RKO (cell line): ENCODE measurements at regions not wholly inside any gene's neighbourhood (a gene's known extent, or its start where the extent isn't known, plus 50 kb on each side); places are given as distances from the start of the nearest gene placed in this dataset.
"Not testable (repeated sequence)": the region's sequence is repeated elsewhere in the genome, so short reads cannot be mapped to it uniquely, and the experiment has no call there.

Experiments
- DNase-seq: peaks from one replicate; pipeline ENCODE4 v3.0.0-alpha.2; 2016; ENCODE audit warnings: low spot score

DNA sequence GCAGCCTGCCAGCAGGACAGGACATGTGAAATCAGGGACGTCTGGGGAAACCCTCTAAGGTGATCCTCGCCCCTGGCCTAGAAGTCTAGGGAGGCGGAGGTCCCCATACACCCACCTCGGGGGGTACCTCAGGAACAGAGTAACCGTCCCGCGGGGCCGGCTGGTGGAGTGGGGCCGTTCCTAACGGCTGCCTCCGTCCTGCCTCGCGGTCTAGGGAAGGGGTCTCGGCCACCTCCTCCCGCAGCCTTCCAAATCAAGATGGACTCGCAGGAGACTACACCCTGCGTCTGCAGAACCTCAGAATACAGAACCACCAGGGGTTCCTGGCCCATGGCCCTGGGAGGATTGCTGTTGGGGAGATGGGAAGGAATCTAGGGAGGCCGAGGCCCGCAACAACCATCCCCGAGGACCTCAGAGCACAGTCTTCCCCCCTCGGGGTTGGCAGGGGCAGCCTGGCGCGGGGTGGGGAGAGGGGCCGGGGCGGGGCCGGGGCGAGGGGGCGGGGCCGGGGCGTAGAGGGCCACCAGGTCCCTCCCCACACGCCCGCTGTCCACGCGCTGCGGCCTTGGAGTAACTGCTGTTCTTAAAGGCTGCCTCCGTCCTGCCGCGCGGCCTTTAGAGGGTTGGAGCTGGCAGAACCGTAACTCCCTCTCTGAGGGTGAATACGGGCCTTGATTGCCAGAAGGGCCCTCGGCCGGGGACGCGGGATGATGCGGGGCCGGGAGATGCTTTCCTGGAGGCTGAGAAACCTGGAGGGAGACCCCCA lies 89.0 kb upstream of the MLN start:
- DNase-seq = no peak

DNA sequence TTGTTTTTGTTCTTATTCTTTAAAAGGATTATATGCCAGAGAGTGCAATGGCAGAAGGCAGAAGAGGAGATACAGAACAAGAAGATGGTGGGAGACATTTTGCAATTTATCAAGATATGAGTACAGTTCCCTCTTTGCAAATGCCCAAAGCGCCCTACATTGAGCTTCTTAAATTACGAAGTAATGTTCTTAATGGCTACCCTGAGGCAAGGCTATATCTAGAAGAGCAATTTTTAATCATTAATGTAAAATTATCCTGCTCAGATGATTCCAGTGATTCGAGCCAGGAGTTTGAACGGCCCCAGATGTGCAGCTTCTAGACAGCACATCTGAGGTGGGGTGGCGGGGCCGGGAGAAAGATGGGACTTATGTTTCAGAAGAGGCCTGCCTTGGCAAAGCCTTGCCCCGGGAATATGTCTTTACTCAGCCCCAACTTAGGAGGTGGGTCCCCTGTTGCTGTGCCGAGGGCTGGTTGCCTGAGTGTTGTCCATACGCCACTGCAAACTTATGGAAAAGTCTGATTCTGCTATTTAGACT lies 84.9 kb upstream of the MLN start:
- no peak for DNase-seq

GRCh38 chr6:33888183-33888582 lies 84.4 kb upstream of the MLN start:
- DNase-seq = no peak

DNA sequence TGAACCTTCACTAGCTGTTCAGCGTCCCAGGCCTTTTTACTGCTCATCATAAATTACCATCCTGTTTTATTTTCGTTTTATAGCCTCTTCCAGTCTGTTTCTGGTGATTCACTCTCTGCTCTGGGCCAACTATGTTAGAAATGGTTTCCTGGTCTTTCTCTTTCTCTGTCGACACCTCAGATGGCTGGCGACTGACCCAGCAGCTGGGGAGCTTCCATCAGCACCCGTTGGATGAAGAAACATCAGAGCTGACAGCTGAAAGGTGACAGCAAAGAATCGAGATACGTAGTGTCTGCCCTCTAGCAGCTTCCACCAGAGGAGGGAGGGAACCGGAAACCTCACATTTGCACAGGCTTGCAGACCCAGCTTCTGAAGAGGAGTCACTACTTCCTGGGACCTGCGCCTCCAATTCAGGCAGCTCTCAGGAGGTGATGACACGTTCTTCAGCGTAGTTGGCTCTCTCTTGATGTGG lies 82.9 kb upstream of the MLN start:
- DNase-seq = no peak

GRCh38 chr6:33885132-33886057 lies 81.6 kb upstream of the MLN start:
- peak; percentile 61 for DNase-seq

DNA sequence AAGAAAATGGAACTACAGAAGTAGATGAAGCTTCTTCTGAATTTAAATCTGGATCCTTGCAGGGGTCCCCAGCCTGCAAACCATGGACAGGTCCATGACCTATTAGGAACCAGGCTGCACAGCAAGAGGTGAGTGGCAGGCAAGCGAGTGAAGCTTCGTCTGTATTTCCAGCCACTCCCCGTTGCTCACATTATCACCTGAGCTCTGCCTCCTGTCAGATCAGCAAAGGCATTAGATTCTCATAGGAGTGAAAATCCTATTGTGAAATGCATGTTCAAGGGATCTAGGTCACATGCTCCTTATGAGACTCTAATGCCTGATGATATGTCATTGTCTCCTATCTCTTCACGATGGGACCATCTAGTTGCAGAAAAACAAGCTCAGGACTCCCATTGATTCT lies 79.8 kb upstream of the MLN start:
- DNase-seq = not testable (repeated sequence)

DNA sequence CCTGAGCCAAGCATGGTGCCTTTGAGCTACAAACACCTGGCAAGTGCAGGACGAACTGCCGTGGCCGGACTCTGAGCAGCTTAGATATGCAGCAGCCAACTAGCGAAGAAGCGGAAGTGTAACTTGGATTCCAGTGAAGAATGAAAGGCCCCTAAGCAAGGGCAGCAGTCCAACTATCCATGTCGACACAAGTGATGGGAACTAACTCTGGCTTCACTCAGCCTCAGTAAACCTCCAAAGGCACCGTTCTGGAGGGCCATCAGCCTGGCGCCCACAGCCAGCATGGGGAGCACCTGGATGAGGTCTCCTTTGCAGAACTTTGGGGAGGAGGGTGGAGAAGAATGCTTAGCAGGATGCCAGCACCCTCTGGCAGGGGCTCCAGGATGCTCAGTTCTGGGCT lies 78.4 kb upstream of the MLN start:
- no peak for DNase-seq

DNA sequence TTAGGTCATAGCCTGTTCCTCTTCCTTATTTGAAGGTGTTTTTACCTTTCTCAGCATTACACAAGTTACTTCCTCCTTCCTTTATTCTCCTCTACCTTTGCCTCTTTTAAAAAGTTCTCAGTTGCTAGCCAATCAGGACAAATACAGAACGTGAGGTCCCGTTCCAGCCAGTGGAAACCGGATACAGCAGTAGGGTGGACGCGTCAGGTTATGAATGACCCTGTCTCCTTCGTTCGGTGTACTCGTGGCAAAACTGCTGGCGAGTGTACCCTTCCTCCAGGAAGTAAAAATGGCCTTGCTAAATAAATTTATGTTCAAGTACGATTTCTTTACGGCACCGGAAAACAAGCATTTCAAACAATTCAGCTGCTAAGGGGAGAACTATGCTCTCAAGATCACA lies 77.0 kb upstream of the MLN start:
- no peak for DNase-seq

DNA sequence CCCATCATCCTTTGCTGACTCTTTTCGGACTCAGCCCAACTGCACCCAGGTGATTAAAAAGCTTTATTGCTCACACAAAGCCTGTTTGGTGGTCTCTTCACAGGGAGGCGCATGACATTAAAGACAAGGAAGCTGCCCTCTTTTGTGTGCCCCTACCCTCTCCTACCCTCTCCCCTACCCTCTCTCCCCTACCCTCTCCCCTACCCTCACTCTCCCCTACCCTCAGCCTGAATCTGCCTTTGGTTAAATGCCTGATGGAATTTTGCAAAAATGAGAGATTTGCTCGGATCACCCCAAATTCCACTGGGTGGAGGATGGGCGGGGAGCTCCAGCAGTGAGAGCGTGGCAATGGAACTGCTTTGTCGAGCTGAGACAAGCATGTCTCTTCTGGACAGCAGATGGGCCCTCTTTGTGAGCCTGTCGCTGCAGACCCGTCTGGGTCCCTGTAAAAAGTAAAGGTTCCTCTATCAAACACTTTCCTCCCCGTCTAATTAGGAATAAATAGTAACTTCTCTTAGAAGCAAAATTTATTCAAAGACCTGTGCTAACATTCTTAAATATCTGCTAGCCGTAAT lies 76.4 kb upstream of the MLN start:
- DNase-seq = no peak

GRCh38 chr6:33878562-33878961 lies 74.8 kb upstream of the MLN start:
- DNase-seq = no peak

DNA sequence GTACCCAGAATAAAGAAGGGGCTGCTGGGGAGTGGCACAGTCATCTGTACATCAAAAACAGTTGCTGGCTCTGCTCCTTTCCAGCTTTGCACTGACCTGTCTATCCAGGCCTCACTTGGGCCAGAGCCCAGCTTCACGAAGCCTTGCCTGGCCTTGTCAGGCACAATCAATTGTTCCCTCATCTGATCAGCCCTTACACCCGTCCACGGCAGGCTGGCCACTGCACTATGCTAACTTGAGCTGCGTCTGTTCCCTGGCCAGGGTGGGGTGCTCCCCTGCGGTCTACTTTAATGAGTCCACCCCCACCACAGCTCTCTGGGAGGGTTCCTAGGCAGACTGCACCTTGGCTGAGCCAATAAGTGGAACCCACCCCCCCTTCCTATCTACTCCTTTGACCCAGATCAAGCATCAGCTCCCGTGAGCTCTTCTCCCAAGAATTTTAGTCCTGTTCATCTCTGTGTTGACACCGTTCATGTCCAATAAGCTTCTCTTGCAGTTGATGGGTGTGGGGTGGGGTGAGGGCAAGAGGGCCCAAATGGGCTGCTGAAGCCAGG lies 74.3 kb upstream of the MLN start:
- DNase-seq = no peak

DNA sequence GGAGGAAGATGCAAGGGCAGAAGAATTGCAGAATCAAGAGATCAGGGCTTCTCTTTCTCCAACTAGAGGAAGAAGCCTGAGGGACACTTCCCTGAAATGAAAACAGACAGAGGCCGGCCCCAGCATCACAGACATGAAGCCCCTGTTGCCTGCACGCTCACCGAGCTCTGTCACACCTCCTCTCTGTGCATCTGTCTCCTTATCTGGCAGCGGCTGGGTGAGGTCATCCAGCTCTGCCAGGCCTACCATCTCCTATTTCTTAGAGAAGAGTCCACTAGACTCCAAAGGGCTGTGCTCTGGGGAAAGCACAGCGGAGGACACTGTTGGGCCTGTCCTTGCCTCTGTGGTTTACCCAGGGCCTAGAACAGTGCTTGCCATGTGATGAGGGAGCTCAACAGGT lies 71.9 kb upstream of the MLN start:
- no peak for DNase-seq

DNA sequence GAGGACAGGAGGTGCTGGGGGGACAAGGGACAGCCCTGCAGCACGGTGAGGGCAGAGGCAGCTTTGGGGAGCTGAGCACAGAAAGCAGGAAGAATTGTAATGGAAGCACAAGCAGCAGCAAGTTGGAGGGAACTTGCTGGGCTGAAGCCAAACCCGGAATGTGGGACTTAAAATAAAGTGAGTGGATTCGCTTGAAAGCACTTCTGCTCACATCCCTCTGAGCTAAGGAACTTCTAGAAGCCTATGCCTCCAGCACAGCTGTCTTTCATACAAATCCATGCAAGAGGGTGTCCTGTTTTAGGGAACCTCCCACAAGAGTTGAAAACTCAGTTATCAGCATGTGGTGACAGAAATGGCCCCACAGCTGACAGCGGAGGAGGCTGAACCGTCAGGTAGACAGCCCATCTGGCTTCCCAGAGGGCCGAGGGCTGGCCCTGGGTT lies 71.4 kb upstream of the MLN start:
- no peak for DNase-seq

DNA sequence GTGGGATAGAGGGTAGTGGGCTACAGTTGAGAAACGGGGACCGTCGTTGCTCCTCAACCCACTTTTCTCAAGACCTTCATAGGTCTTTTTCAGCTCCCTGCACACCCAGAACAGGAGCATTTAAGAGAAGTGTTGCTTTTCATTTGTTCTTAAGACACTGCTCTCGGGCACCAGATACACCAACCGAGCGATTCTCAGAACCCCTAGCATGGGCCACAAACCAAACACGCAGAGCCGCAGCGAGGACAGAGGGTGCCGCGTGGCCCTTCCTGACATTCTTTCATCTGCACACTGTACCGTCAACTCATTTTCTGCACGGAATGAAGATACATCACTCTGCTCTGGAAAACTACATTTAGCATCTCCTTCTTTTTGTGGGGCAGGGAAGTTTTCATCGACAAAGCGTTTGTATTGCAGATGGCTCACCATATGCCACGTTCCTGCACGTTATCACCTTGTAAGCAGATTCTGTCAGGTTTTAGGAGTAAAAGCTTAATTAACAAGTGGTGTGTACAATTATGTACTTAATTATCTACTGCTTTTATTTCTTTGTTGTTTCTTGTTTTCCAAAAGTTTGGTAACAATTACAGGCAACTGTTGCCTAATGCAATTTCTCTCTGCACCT lies 70.4 kb upstream of the MLN start:
- no peak for DNase-seq

GRCh38 chr6:33872761-33873160 lies 69.0 kb upstream of the MLN start:
- DNase-seq = no peak

DNA sequence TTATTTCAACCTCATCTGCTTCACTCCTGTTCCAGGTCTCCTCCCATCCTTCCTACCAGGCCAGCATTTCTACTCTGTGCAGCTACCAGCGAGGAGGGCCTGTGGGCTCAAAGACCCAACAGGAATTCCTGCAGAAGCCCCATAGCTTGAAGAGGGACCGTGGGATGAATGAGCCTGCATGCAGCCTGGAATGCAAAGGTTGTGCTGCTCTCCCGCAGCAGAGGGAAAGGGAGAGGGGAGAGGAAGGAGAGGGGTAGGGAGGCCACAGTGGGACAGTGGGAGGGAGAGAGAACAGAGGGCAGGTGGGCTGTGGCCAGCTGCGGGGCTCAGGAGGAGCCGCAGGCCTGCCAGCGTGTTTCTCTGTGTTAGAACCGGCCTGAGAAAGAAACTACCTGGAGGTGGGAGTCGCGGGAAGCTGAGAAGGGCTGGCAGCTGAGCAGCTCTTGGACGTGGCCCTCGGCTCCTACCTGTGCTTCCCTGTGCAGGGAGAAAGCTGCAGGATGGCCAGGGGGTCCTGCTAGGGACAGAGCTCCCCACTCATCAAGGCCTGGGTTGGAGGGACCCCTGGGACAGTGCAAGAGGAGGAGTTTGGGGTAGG lies 66.1 kb upstream of the MLN start:
- no peak for DNase-seq

DNA sequence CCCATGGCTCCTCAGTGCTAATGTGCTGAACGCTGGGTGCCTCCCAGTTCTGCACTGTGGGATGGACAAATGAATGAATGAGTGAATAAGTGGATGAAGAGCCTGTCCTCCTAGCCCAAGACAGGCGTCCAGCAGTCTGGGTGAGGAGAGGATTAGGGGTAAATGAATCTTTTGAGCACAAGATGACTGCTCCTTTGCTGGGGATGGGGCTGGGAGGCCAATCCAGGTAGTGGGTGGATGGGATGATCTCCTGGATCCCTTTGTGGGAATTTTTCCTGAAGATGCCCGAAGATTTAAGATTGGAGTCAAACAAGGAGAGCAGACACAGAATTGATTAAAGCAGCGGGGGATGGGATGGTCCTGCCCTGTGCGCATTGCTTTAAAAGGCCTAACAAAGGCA lies 65.3 kb upstream of the MLN start:
- DNase-seq = no peak

DNA sequence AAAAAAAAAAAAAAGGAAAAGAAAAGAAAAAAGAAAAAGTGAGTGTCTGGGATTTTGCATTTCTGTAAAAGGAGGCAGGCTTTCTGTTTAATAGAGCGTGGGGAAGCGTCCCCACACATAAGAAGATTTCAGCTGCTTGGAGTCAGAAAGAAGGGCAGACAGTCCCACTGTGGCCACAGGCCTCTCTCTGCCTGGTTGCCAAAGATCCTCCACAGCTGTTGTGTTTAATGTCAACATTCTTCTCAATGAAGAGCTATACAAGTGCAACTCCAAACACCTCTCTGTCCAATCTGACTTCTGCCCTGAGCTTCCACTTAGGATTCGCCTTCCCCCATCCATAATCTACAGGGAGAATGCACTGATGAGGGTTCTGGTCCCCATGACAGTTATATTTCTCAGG lies 64.3 kb upstream of the MLN start:
- no peak for DNase-seq

DNA sequence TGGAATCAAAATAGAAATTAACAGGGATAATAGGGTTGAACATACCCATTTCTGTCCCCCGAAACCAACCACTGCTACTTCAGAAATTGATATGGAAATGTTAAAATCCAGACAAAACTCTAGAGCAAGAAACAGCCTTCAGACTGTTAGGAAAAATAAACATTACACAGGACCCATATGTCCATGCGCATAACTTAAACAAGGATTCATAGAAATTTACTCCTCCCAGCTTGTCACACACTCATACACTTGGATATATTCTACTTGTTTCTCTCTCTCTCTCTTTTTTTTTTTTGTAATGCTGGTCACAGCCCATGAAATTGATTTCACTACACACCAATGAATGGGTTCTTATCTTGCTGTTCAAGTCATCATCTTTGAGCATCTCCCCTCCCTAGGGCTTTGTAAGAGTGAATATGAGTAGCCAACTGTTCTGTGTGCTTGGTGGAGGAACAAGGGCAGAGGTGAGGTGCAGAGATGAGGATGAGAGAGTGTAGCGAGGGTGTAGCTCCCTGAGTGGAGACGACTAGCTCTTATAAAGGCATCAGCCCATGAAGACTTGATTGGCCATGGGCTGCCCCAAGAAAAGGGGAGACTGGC lies 61.8 kb upstream of the MLN start:
- DNase-seq = no peak

- no peak for DNase-seq
Observed at GRCh38 chr6:33863723-33864440, 60.1 kb upstream of the MLN start.
